ENCODE measurements at regions not wholly inside any gene's neighbourhood (a gene's known extent, or its start where the extent isn't known, plus 50 kb on each side); places are given as distances from the start of the nearest gene placed in this dataset.

DNA sequence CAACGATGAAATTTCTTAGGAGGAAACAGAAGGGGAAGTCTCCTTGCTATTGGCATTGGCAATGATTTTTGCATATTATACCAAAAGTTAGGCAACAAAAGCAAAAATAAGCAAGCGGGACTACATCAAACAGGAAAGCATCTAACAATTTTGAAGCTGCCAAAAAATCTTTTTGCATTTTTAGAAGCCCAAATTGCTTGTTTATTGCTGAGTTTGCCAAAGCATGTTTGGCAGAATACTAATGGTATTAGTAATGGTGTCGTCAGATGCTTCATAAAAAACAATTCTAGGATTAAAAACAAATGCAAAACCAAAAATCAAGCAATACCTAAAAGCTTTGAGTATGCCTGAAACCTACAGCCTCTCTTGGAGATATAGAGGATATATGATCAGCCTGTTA is 80.0 kb downstream of the GALR1 start:
- TF ChIP-seq TCF4 (CRISPR knock-in tag; IDR thresholded peaks at IDR 0.05; ENCODE audit: borderline replicate concordance) (no peak), GLIS3 (CRISPR knock-in tag; IDR thresholded peaks at IDR 0.05) (no peak), CSDC2 (CRISPR knock-in tag; IDR thresholded peaks at IDR 0.05) (no peak)
- TF ChIP-seq, protein P1, sequence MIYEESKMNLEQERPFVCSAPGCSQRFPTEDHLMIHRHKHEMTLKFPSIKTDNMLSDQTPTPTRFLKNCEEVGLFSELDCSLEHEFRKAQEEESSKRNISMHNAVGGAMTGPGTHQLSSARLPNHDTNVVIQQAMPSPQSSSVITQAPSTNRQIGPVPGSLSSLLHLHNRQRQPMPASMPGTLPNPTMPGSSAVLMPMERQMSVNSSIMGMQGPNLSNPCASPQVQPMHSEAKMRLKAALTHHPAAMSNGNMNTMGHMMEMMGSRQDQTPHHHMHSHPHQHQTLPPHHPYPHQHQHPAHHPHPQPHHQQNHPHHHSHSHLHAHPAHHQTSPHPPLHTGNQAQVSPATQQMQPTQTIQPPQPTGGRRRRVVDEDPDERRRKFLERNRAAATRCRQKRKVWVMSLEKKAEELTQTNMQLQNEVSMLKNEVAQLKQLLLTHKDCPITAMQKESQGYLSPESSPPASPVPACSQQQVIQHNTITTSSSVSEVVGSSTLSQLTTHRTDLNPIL (CRISPR knock-in tag; IDR thresholded peaks at IDR 0.05; ENCODE audit: low read depth): no peak
